Thoracic aorta (tissue), 2 donors: ENCODE measurements at regions not wholly inside any gene's neighbourhood (a gene's known extent, or its start where the extent isn't known, plus 50 kb on each side); places are given as distances from the start of the nearest gene placed in this dataset.

Experiments used
- ATAC-seq: fragments of 150-250 bp; one replicate; pipeline ENCODE4 v1.8.0; 2017; ENCODE audit warnings: low read depth; ENCODE audit not compliant: insufficient number of reproducible peaks, low FRiP score
- DNase-seq: peaks from one replicate; pipeline ENCODE4 v3.0.0-alpha.2; 2020; ENCODE audit warnings: low spot score
- H3K27ac ChIP-seq, 2 donors: fragments of 200-600 bp; sonication (generic); 1 replicate in 1 of 2; 2 replicates in 1 of 2; pipeline ENCODE4 v1.5.1; 2016; ENCODE audit warnings: mild to moderate bottlenecking in 2 of 2, moderate library complexity in 2 of 2
- H3K27me3 ChIP-seq: fragments of 200-600 bp; sonication (generic); replicated peaks from 2 replicates; pipeline ENCODE4 v1.6.0; 2016; ENCODE audit warnings: mild to moderate bottlenecking; ENCODE audit not compliant: insufficient read depth
- H3K36me3 ChIP-seq: fragments of 200-600 bp; sonication (generic); one replicate; pipeline ENCODE4 v1.5.1; 2016
- H3K4me1 ChIP-seq, 2 donors: fragments of 200-600 bp; sonication (generic); 1 replicate in 1 of 2; 2 replicates in 1 of 2; pipeline versions ENCODE4 v1.5.1 to v1.6.0; 2016; ENCODE audit warnings: low read depth in 2 of 2, mild to moderate bottlenecking in 1 of 2; ENCODE audit not compliant: control insufficient read depth in 1 of 2
- H3K4me3 ChIP-seq: fragments of 200-600 bp; sonication (generic); 2 replicates; pipeline ENCODE4 v1.5.1; 2016; ENCODE audit warnings: mild to moderate bottlenecking
- H3K9me3 ChIP-seq: fragments of 200-600 bp; sonication (generic); 2 replicates; pipeline ENCODE4 v1.5.1; 2016
- TF ChIP-seq, protein P1 (sequence below): fragments of 200-600 bp; sonication (generic); IDR thresholded peaks from one replicate; pipeline ENCODE4 v1.5.1; 2019; ENCODE audit warnings: antibody characterized with exemption

DNA sequence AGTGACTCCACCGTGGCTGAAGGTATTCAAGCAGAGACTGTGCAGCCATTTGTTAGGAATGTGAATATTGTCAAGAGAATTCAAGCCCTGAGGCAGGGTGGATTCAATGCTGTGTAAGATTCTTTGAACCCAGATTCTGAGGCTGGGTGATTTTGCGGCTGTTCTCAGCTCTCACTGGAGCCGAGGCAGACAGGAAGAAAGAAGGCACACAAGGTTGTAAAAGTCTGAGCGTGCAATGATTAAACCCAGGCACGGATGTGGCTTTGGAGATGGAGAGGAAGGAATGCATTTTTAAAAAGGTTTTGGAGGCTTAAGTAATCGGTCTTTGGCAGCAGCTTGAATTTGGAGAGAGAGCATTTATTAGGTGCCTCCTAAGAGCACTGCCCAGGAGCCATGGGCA, 187.9 kb downstream of the KATNAL1 start:
- no peaks in the 10 kb centered on the region for H3K27me3 ChIP-seq
- DNase-seq (no peak), ATAC-seq (no peak)
- peak overlapping the region; percentile 32 for H3K4me3 ChIP-seq
- no peaks in the 10 kb centered on the region for H3K9me3 ChIP-seq
- TF ChIP-seq, protein P1, sequence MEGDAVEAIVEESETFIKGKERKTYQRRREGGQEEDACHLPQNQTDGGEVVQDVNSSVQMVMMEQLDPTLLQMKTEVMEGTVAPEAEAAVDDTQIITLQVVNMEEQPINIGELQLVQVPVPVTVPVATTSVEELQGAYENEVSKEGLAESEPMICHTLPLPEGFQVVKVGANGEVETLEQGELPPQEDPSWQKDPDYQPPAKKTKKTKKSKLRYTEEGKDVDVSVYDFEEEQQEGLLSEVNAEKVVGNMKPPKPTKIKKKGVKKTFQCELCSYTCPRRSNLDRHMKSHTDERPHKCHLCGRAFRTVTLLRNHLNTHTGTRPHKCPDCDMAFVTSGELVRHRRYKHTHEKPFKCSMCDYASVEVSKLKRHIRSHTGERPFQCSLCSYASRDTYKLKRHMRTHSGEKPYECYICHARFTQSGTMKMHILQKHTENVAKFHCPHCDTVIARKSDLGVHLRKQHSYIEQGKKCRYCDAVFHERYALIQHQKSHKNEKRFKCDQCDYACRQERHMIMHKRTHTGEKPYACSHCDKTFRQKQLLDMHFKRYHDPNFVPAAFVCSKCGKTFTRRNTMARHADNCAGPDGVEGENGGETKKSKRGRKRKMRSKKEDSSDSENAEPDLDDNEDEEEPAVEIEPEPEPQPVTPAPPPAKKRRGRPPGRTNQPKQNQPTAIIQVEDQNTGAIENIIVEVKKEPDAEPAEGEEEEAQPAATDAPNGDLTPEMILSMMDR, result no peak
- no peak overlapping the region for H3K27ac ChIP-seq
- H3K36me3 ChIP-seq, result no peaks in the 10 kb centered on the region
- peaks cover 5 to 12% of the 10 kb centered on the region in 2 donors for H3K4me1 ChIP-seq

DNA sequence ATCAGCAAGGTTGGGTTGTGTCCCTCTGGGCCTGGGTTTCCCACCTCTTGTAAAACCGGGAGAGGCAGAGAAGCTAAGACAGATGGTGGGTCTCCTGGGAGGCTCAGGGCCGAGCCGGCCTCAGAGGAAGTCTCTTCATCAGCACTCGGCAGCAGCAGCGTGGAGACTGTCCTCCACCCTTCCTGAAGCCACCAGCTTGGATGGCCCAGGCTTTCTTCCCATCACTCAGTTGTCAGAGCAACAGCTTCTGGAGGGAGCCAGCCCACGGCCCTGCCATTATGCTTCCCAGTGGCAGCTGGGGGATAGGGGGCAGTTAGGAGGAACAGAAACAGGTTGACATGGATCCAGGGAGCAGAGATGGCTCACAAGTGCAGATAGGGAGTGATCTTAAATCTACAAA, 191.0 kb downstream of the KATNAL1 start:
- ATAC-seq (no peak), DNase-seq (no peak)
- Histone ChIP-seq H3K36me3 (no peaks in the 10 kb centered on the region), H3K4me3 (no peak overlapping the region), H3K27me3 (no peaks in the 10 kb centered on the region), H3K9me3 (no peaks in the 10 kb centered on the region), H3K4me1 (peaks cover 22 to 24% of the 10 kb centered on the region in 2 donors), H3K27ac (no peak overlapping the region)
- TF ChIP-seq, protein P1, result no peak

DNA sequence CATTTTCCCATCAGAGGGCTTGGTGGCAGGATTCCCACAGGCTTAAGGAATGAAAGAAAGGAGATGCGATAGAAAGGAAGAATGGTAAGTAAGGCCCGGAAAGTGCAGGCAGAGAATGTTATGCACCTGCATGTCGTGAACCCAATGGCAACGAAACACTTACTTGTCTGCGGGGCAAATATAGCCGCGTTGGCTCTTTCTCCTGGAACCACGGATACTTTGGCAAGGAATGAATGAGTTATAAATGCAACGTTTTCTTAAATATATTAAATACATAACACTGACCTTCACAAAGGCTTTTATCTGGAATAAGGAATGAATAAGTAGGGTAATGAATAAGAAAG, 192.1 kb downstream of the KATNAL1 start:
- TF ChIP-seq, protein P1, result no peak

DNA sequence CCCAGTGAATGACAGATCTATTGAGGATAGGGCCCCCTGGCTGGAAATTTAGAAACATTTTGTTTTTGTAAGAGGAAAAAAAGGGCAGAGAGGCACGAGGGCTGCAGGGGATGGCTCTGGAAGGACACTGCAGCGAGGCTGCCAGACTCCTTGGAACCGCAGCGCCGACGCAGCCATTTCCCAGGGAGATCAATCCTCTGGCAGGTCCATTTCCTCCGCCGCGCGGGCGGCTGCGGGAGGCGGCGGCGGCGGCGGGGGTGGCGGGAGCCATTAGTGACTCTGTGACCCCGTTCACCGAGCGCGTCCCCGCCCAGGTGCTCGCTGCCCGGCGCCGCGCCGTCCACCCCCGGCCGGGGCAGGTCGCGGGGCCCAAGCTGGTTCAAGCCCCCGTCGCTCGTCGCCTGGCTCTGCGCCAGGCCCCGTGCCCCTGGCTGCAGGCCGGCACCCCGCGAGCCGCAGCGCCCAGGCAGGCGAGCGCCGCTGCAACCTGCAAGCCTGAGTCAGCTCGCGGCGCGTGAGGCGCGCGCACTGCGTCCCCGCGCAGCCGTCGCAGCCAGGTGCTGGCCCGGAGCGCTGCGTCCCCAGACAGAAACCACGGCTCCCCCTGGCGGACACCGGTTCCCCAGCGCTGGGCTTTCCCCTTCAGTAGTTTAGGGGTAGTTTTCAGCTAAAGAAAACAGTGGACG, 192.6 kb downstream of the KATNAL1 start:
- H3K27ac ChIP-seq, result peak overlapping the region; percentile 56 to 64

More for the DNA sequence above, 192.1 kb downstream of the KATNAL1 start:
- no peak for DNase-seq
- peaks cover 22 to 24% of the 10 kb centered on the region in 2 donors for H3K4me1 ChIP-seq
- no peak overlapping the region for H3K27ac ChIP-seq
- H3K4me3 ChIP-seq, result peak overlapping the region; percentile 72
- H3K27me3 ChIP-seq, result no peaks in the 10 kb centered on the region
- no peak for ATAC-seq
- H3K9me3 ChIP-seq, result no peaks in the 10 kb centered on the region
- no peaks in the 10 kb centered on the region for H3K36me3 ChIP-seq

DNA sequence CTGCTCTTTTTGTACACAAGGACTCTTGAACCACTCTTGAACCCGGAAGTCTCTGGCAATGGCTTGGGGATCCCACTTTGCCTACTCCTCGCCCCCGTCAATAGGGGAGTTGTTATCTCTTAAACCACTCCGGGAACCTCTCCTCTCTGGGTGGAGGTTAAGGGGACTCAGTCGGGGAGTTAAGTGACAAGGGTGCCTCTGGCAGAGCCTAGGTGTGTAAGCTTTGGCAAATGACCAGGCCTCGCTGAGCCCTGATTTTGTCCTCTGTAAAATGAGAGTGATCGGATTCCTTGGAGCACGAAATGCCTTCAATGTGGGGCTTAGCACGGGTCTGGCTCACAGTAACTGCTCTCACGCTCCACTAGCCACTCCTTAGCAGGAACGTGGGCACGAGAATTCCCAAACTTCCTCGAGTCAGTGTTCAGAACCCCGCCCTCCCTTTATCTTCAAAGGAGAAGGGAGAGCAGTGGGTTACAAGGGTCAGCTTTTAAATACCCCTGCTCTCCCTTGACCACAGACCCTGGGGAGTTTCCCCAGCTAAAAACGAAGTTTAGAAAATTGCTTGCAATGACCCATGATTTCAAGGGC, 193.3 kb downstream of the KATNAL1 start:
- DNase-seq (no peak), ATAC-seq (no peak)
- Histone ChIP-seq H3K36me3 (no peaks in the 10 kb centered on the region), H3K9me3 (no peaks in the 10 kb centered on the region), H3K27ac (peak overlapping the region; percentile 56 to 64), H3K27me3 (no peaks in the 10 kb centered on the region), H3K4me3 (peak overlapping the region; percentile 72), H3K4me1 (peaks cover 18 to 22% of the 10 kb centered on the region in 2 donors)
- TF ChIP-seq, protein P1, result no peak

More for the DNA sequence above, 192.6 kb downstream of the KATNAL1 start:
- Histone ChIP-seq H3K4me1 (peaks cover 21 to 22% of the 10 kb centered on the region in 2 donors), H3K4me3 (peak overlapping the region; percentile 72), H3K36me3 (no peaks in the 10 kb centered on the region), H3K27me3 (no peaks in the 10 kb centered on the region), H3K9me3 (no peaks in the 10 kb centered on the region)
- TF ChIP-seq, protein P1, result peak; percentile 89
- ATAC-seq, result peak; percentile 63
- peak; percentile 46 for DNase-seq
